T-cell (primary cell): ENCODE measurements at regions not wholly inside any gene's neighbourhood (a gene's known extent, or its start where the extent isn't known, plus 50 kb on each side); places are given as distances from the start of the nearest gene placed in this dataset.
A peak's percentile ranks its signal among the peaks of the same experiment; 100 is the strongest.
"Not testable (repeated sequence)": the region's sequence is repeated elsewhere in the genome, so short reads cannot be mapped to it uniquely, and the experiment has no call there.

Experiments
- ATAC-seq, 4 experiments: fragments of 200-7000 bp in 3 of 4; fragments of 150-1000 bp in 1 of 4; cut with Tn5 transposase; replicated peaks in 1 of 4; 1 replicate in 3 of 4; 2 replicates in 1 of 4; pipeline ENCODE4 v1.10.0; 2021; ENCODE audit warnings: moderate library complexity in 3 of 4, mild to moderate bottlenecking in 2 of 4, moderate number of reproducible peaks in 1 of 4
- CTCF ChIA-PET, 2 donors: fragments of 300-600 bp; sonication (Branson Sonifier 250); formaldehyde crosslinking; loops; one replicate each; lab custom pipeline; 2022; ENCODE audit warnings: antibody characterized with exemption in 2 of 2; lab: Charles Lee
- POLR2A ChIA-PET, 2 donors: fragments of 300-600 bp; sonication (Branson Sonifier 250); formaldehyde crosslinking; loops; one replicate each; lab custom pipeline; 2022; ENCODE audit warnings: antibody characterized with exemption in 2 of 2; lab: Charles Lee
- DNase-seq, 35 experiments: peaks; one replicate each; pipeline versions ENCODE4 v3.0.0 to v3.0.0-alpha.2; 2013 to 2023
- H3K27ac ChIP-seq: one replicate; pipeline ENCODE4 v1.5.1; 2013; ENCODE audit warnings: low read length
- H3K27me3 ChIP-seq, 2 experiments: replicated peaks in 1 of 2; 1 replicate in 1 of 2; 2 replicates in 1 of 2; pipeline versions ENCODE4 v1.6.1 to v1.7.0; 2013; ENCODE audit warnings: low read length in 1 of 2, mixed read lengths in 1 of 2; ENCODE audit not compliant: control insufficient read depth in 2 of 2, insufficient read depth in 2 of 2; ENCODE audit errors: extremely low read depth in 1 of 2
- H3K36me3 ChIP-seq, 2 donors: 1 replicate in 1 of 2; 2 replicates in 1 of 2; pipeline versions ENCODE4 v1.6.1 to v1.7.0; 2013; ENCODE audit warnings: low read length in 1 of 2; ENCODE audit not compliant: control insufficient read depth in 2 of 2, insufficient read depth in 1 of 2; ENCODE audit errors: extremely low read depth in 1 of 2
- H3K4me1 ChIP-seq, 2 experiments: 1 replicate in 1 of 2; 2 replicates in 1 of 2; pipeline versions ENCODE4 v1.6.1 to v1.7.0; 2013; ENCODE audit warnings: low read length in 2 of 2, mixed read lengths in 1 of 2; ENCODE audit not compliant: insufficient read depth in 2 of 2, control insufficient read depth in 1 of 2; ENCODE audit errors: extremely low read depth in 1 of 2
- H3K4me3 ChIP-seq, 2 donors: 1 replicate in 1 of 2; 2 replicates in 1 of 2; pipeline versions ENCODE4 v1.5.1 to v1.7.0; 2013; ENCODE audit warnings: mild to moderate bottlenecking in 2 of 2, low read length in 1 of 2, moderate library complexity in 1 of 2; ENCODE audit not compliant: control insufficient read depth in 1 of 2; ENCODE audit errors: extremely low read depth in 1 of 2
- H3K9me3 ChIP-seq: 2 replicates; pipeline ENCODE4 v1.7.0; 2013
- H3K27ac Mint-ChIP-seq, 2 donors: one replicate each; pipeline ENCODE4 v1.8.0; 2020 to 2021; ENCODE audit warnings: mild to moderate bottlenecking in 2 of 2, mixed read lengths in 2 of 2
- H3K27me3 Mint-ChIP-seq, 2 donors: one replicate each; pipeline ENCODE4 v1.8.0; 2021 to 2022; ENCODE audit warnings: mixed read lengths in 2 of 2
- H3K36me3 Mint-ChIP-seq: one replicate; pipeline ENCODE4 v1.8.0; 2021; ENCODE audit warnings: mixed read lengths
- H3K4me1 Mint-ChIP-seq, 3 donors: one replicate each; pipeline ENCODE4 v1.8.0; 2020 to 2022; ENCODE audit warnings: mixed read lengths in 3 of 3, mild to moderate bottlenecking in 1 of 3
- H3K4me3 Mint-ChIP-seq, 3 donors: one replicate each; pipeline ENCODE4 v1.8.0; 2020 to 2022; ENCODE audit warnings: mild to moderate bottlenecking in 3 of 3, mixed read lengths in 3 of 3, moderate library complexity in 3 of 3
- H3K9me3 Mint-ChIP-seq, 3 donors: one replicate each; pipeline ENCODE4 v1.8.0; 2020 to 2022; ENCODE audit warnings: mixed read lengths in 3 of 3
- WGBS: methylation state at CpG from one replicate; pipeline ENCODE4 v1.1.5; 2013; ENCODE audit warnings: missing lambda C conversion rate; ENCODE audit not compliant: insufficient coverage; 5-methylcytosine and 5-hydroxymethylcytosine counted together

- Histone ChIP-seq H3K27ac (no peak overlapping the region), H3K4me1 (no peaks in the 10 kb centered on the region), H3K9me3 (no peaks in the 10 kb centered on the region), H3K4me3 (no peak overlapping the region), H3K36me3 (no peaks in the 10 kb centered on the region), H3K27me3 (no peaks in the 10 kb centered on the region)
- Mint-ChIP-seq H3K36me3 (no peaks in the 10 kb centered on the region), H3K27me3 (peaks cover 0 to 9% of the 10 kb centered on the region in 2 donors), H3K9me3 (peaks cover 5 to 20% (median 7%) of the 10 kb centered on the region in 3 donors), H3K4me3 (no peak overlapping the region), H3K4me1 (no peaks in the 10 kb centered on the region), H3K27ac (no peak overlapping the region)
- ChIA-PET POLR2A (no interaction called here), CTCF (no interaction called here)
- DNase-seq, result peak in 1 of 35 experiments; percentile 23
- ATAC-seq, result no peak
Measured at GRCh38 chr12:102300824-102301461, 103.3 kb upstream of the PMCH start.

- Histone ChIP-seq H3K4me3 (no peak overlapping the region), H3K4me1 (no peaks in the 10 kb centered on the region), H3K36me3 (no peaks in the 10 kb centered on the region), H3K27me3 (no peaks in the 10 kb centered on the region), H3K9me3 (no peaks in the 10 kb centered on the region), H3K27ac (no peak overlapping the region)
- no CpG with 5 or more reads among the region's 1 CpG for WGBS
- DNase-seq (no peak), ATAC-seq (no peak)
- CTCF ChIA-PET, result no interaction called here
- H3K36me3 Mint-ChIP-seq, result no peaks in the 10 kb centered on the region
- no peaks in the 10 kb centered on the region for H3K4me1 Mint-ChIP-seq
- peaks cover 0 to 6% of the 10 kb centered on the region in 2 donors for H3K27me3 Mint-ChIP-seq
- no peak overlapping the region for H3K27ac Mint-ChIP-seq
- peaks cover 5 to 20% (median 7%) of the 10 kb centered on the region in 3 donors for H3K9me3 Mint-ChIP-seq
- POLR2A ChIA-PET, result no interaction called here
- H3K4me3 Mint-ChIP-seq, result no peak overlapping the region
Measured at GRCh38 chr12:102299731-102300130, 102.1 kb upstream of the PMCH start.

- Mint-ChIP-seq H3K27ac (no peak overlapping the region), H3K4me3 (no peak overlapping the region), H3K27me3 (peaks cover 0 to 6% of the 10 kb centered on the region in 2 donors), H3K9me3 (peaks cover 5 to 20% (median 7%) of the 10 kb centered on the region in 3 donors), H3K4me1 (no peaks in the 10 kb centered on the region), H3K36me3 (no peaks in the 10 kb centered on the region)
- DNase-seq (no peak), ATAC-seq (no peak)
- CTCF ChIA-PET, result no interaction called here
- H3K27me3 ChIP-seq, result no peaks in the 10 kb centered on the region
- no CpG with 5 or more reads among the region's 3 CpGs for WGBS
- no peak overlapping the region for H3K27ac ChIP-seq
- POLR2A ChIA-PET, result no interaction called here
- H3K36me3 ChIP-seq, result no peaks in the 10 kb centered on the region
- H3K4me3 ChIP-seq, result no peak overlapping the region
- no peaks in the 10 kb centered on the region for H3K9me3 ChIP-seq
- no peaks in the 10 kb centered on the region for H3K4me1 ChIP-seq
Measured at GRCh38 chr12:102298022-102298421, 100.4 kb upstream of the PMCH start.

- ChIA-PET POLR2A (no interaction called here), CTCF (no interaction called here)
- Histone ChIP-seq H3K27ac (no peak overlapping the region), H3K36me3 (no peaks in the 10 kb centered on the region), H3K27me3 (peaks cover 0 to under 1% of the 10 kb centered on the region in 2 experiments), H3K9me3 (no peaks in the 10 kb centered on the region), H3K4me3 (no peak overlapping the region), H3K4me1 (no peaks in the 10 kb centered on the region)
- Mint-ChIP-seq H3K4me3 (no peak overlapping the region), H3K36me3 (no peaks in the 10 kb centered on the region), H3K9me3 (peaks cover 5 to 17% (median 7%) of the 10 kb centered on the region in 3 donors), H3K27ac (no peak overlapping the region), H3K4me1 (no peaks in the 10 kb centered on the region), H3K27me3 (peaks cover 0 to 6% of the 10 kb centered on the region in 2 donors)
- 88% methylated on average over 2 of the region's 2 CpGs for WGBS
- ATAC-seq (no peak), DNase-seq (no peak)
Measured at GRCh38 chr12:102297412-102297811, 99.8 kb upstream of the PMCH start.

GRCh38 chr12:102294568-102294967 is 96.9 kb upstream of the PMCH start:
- POLR2A ChIA-PET, result no interaction called here
- ATAC-seq (no peak), DNase-seq (no peak)
- Mint-ChIP-seq H3K9me3 (peaks cover 0 to 7% (median 7%) of the 10 kb centered on the region in 3 donors), H3K27me3 (peaks cover 4 to 12% of the 10 kb centered on the region in 2 donors), H3K4me1 (no peaks in the 10 kb centered on the region), H3K4me3 (no peak overlapping the region), H3K36me3 (no peaks in the 10 kb centered on the region), H3K27ac (no peak overlapping the region)
- H3K36me3 ChIP-seq, result no peaks in the 10 kb centered on the region
- WGBS, result no CpG with 5 or more reads among the region's 1 CpG
- CTCF ChIA-PET, result no interaction called here
- no peak overlapping the region for H3K4me3 ChIP-seq
- no peaks in the 10 kb centered on the region for H3K9me3 ChIP-seq
- H3K27me3 ChIP-seq, result peaks cover 0 to 5% of the 10 kb centered on the region in 2 experiments
- H3K4me1 ChIP-seq, result no peaks in the 10 kb centered on the region
- no peak overlapping the region for H3K27ac ChIP-seq

DNA sequence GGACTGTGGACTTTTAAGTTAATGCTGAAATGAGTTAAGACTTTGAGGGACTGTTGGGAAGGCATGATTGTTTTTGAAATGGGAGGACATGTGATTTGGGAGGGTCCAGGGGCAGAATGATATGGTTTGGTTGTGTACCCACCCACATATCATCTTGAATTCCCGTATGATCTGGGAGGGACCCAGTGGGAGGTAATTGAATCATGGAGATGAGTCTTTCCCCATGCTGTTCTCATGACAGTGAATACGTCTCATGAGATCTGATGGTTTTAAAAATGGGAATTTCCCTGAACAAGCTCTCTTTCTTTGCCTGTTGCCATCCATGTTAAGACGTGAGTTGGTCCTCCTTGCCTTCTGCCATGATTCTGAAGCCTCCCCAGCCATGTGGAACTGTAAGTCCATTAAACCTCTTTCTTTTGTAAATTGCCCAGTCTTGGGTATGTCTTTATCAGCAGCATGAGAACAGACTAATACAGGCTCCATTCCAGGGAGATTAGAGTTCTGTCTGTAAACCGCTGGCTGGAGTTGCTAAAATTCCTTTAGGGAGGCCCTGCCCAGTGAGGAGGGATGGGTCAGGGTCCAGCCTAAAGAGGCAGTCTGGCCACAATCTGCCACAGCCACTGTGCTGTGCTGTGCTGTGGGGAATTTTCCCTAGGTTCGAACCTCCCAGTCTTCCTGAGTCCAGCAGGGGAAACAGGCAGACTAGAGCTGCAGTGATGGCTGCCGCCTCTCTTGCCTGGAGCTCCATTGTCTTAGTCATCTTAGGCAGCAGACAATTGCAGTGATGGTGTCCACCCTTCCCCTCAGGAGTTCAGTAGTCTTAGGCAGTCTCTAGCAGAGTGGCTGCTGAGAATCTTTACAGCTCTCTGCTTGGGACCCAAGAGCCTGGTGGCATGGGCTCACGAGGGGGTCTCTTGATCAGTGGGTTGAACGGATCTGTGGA is 94.1 kb upstream of the PMCH start:
- H3K27me3 ChIP-seq, H3K4me1 Mint-ChIP-seq, ATAC-seq, H3K27me3 Mint-ChIP-seq, CTCF ChIA-PET, H3K27ac ChIP-seq, DNase-seq, H3K4me3 Mint-ChIP-seq, H3K36me3 ChIP-seq, H3K36me3 Mint-ChIP-seq, H3K4me1 ChIP-seq, POLR2A ChIA-PET, H3K9me3 ChIP-seq, H3K27ac Mint-ChIP-seq, H3K4me3 ChIP-seq: not testable (repeated sequence)
- peaks cover 0 to 12% (median 7%) of the 10 kb centered on the region in 3 donors for H3K9me3 Mint-ChIP-seq
- WGBS, result 89% methylated on average over 3 of the region's 8 CpGs
